BJ (cell line): ENCODE measurements at regions not wholly inside any gene's neighbourhood (a gene's known extent, or its start where the extent isn't known, plus 50 kb on each side); places are given as distances from the start of the nearest gene placed in this dataset.

ENCODE experiments used
- CTCF ChIA-PET: fragments of 350-600 bp; formaldehyde crosslinking; extraction: SDS; loops from one replicate; lab custom pipeline; 2021; ENCODE audit warnings: antibody characterized with exemption, inconsistent platforms; lab: Yijun Ruan, JAX
- POLR2A ChIA-PET: fragments of 300-600 bp; sonication (Branson Sonifier 250); formaldehyde crosslinking; extraction: SDS; loops from one replicate; lab custom pipeline; 2021; ENCODE audit warnings: antibody characterized with exemption; lab: Charles Lee
- DNase-seq: peaks from one replicate; pipeline ENCODE4 v3.0.0-alpha.2; 2011; ENCODE audit warnings: low read depth
- H3K27me3 ChIP-seq: 2 replicates; pipeline ENCODE4 v1.6.0; 2011; ENCODE audit warnings: low read length; ENCODE audit not compliant: control insufficient read depth, insufficient read depth
- H3K36me3 ChIP-seq: 2 replicates; pipeline ENCODE4 v1.5.1; 2011; ENCODE audit warnings: low read length; ENCODE audit not compliant: control insufficient read depth, insufficient read depth
- H3K4me3 ChIP-seq: 2 replicates; pipeline ENCODE4 v1.5.1; 2011; ENCODE audit warnings: low read depth, mild to moderate bottlenecking, control low read depth, low read length
- TF ChIP-seq, protein P1 (sequence below): IDR thresholded peaks from 2 replicates; pipeline ENCODE4 v1.5.1; 2011; ENCODE audit warnings: low read depth, mild to moderate bottlenecking, control low read depth, inconsistent platforms, low read length, moderate library complexity; ENCODE audit not compliant: insufficient read depth

DNA sequence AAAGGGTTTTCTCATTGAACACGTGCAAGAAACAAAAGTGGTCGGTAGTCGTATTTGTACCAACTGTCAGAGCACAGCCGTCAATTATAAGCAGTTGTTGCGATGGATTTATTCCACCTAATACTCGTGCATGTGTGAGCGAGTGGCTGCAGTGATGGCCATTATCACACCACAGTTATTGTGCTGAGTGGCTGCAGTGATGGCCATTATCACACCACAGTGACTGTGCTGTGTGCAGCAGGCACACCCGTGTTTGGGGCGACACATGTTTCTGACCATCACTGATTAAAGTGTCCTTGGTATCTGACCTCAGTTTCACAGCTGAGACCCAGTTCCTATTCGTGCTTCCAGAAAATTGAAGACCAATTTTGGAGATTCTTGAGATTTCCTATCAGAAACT is 142.9 kb upstream of the PFKP start:
- Histone ChIP-seq H3K27me3 (peaks cover 3% of the 10 kb centered on the region), H3K4me3 (no peak overlapping the region), H3K36me3 (no peaks in the 10 kb centered on the region)
- ChIA-PET CTCF (interaction anchor here (0.9 to 9.5 kb wide), 3 partner anchors 54 to 120 kb away, joined by 3 to 143 read pairs (median 3); no protein-coding TSS in a partner anchor), POLR2A (no interaction called here)
- TF ChIP-seq, protein P1, sequence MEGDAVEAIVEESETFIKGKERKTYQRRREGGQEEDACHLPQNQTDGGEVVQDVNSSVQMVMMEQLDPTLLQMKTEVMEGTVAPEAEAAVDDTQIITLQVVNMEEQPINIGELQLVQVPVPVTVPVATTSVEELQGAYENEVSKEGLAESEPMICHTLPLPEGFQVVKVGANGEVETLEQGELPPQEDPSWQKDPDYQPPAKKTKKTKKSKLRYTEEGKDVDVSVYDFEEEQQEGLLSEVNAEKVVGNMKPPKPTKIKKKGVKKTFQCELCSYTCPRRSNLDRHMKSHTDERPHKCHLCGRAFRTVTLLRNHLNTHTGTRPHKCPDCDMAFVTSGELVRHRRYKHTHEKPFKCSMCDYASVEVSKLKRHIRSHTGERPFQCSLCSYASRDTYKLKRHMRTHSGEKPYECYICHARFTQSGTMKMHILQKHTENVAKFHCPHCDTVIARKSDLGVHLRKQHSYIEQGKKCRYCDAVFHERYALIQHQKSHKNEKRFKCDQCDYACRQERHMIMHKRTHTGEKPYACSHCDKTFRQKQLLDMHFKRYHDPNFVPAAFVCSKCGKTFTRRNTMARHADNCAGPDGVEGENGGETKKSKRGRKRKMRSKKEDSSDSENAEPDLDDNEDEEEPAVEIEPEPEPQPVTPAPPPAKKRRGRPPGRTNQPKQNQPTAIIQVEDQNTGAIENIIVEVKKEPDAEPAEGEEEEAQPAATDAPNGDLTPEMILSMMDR = no peak
- no peak for DNase-seq

DNA sequence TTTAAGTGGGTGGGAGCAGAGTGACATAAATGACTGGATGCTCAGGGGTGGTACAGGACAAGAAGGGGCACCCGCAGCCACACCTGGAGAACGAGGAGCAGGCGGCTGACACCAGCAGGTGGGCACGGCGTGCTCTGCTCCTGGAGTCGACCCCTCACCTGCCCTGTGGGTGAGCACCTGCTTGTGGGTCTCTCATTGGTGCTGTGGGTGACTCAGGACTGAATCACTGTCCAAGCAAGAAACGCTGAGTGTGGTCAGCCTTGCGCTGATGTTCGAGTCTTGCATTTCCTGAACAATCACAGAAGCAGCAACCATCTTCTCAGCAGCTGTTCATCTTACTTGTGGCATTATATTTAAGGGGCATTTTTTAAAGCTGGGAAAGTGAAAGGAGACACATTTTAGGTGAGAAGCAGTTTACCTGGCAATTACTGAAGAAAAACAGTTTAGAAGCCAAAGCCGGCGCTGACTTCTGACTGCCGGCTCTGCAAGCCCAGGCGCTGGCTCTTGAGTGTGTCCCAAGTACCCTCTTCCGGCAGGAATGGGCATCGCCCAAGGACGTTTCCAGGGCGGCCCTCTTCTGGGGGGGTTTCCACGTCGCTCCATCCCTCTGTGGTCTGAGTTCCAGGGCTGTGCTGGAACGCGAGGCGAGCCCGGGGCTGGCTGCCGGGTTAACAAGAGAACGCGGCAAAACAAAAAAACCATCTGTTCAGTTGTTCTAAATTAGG is 145.2 kb upstream of the PFKP start:
- H3K27me3 ChIP-seq = peaks cover 2% of the 10 kb centered on the region
- POLR2A ChIA-PET = no interaction called here
- TF ChIP-seq, protein P1 = no peak
- no peak overlapping the region for H3K4me3 ChIP-seq
- DNase-seq = no peak
- H3K36me3 ChIP-seq = no peaks in the 10 kb centered on the region
- CTCF ChIA-PET = interaction anchor here (2.8 kb wide), 1 partner anchor 121 kb away, joined by 18 read pairs; no protein-coding TSS in a partner anchor

DNA sequence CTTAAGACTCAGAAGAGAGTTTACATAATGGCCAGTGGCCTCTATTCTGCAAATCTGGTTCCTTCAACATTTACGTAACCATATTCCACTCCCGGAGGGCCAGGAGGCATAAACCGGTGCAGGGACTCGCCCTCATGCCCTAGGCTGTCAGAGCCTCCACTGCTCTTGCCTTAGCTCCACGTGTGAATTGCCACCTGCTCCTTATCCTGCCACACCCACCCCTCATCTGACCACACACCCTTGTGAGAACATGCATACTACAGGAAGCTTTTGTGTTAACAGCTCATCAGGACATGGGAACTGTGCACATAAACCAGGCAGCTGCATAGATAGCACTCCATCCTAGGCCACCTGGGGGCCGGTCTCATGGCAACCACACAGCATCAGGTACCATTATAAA is 146.7 kb upstream of the PFKP start:
- POLR2A ChIA-PET = no interaction called here
- no peaks in the 10 kb centered on the region for H3K36me3 ChIP-seq
- H3K27me3 ChIP-seq = no peaks in the 10 kb centered on the region; the same call in none of the 2 replicates
- TF ChIP-seq, protein P1 = no peak
- H3K4me3 ChIP-seq = no peak overlapping the region
- no peak for DNase-seq
- CTCF ChIA-PET = interaction anchor here (0.7 to 2.8 kb wide), 2 partner anchors 8 to 123 kb away, joined by 3 to 18 read pairs; no protein-coding TSS in a partner anchor

DNA sequence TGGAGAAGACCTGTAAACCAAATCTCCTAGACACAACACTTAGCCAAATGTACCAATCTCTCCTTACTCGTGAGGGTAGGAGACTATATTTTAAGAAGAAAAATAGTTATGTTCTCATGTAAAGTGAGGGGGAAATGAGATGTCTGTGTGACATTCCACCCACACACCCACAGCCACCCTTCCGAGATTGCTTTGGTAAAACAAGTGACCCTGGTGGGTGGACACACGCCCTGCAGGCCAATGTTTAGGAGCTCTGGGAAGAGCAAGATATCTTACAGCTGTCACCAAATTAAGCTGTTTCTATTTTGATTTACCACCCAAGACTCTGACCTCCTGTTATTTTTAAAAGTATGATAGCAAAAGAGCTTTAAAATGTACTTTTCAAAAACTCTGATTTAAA is 147.2 kb upstream of the PFKP start:
- H3K36me3 ChIP-seq = no peaks in the 10 kb centered on the region
- TF ChIP-seq, protein P1 = no peak
- no peaks in the 10 kb centered on the region; the same call in 1 of the 2 replicates for H3K27me3 ChIP-seq
- POLR2A ChIA-PET = no interaction called here
- CTCF ChIA-PET = interaction anchor here (0.7 to 2.8 kb wide), 2 partner anchors 9 to 123 kb away, joined by 3 to 18 read pairs; no protein-coding TSS in a partner anchor
- DNase-seq = no peak
- no peak overlapping the region for H3K4me3 ChIP-seq

DNA sequence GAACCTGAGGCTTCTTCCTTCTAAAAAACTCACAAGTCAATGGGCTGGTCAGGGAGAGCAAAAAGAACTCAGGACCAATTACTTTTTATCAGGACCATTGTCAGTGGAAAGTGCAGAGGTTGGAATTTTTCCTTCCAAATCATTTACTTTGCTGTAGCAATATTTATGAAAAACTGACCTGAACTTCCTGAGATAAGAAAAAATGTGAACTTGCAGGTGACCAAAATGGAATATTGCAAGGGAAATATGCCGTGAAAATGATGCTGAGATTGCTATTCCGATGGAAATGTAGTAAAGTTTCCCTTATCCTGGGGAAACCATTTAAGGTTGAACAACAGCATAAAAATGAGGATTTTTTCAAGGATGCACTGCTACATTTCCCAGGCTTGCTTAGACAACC is 148.3 kb upstream of the PFKP start:
- TF ChIP-seq, protein P1 = no peak
- Histone ChIP-seq H3K36me3 (no peaks in the 10 kb centered on the region), H3K4me3 (no peak overlapping the region), H3K27me3 (no peaks in the 10 kb centered on the region; the same call in 1 of the 2 replicates)
- ChIA-PET POLR2A (no interaction called here), CTCF (no interaction called here)
- no peak for DNase-seq
